ENCODE measurements at regions not wholly inside any gene's neighbourhood (a gene's known extent, or its start where the extent isn't known, plus 50 kb on each side); places are given as distances from the start of the nearest gene placed in this dataset.
A peak's percentile ranks its signal among the peaks of the same experiment; 100 is the strongest.

- TF ChIP-seq CTCF (IDR thresholded peaks at IDR 0.05): peak; percentile 44 to 64 (median 53)
- no peak for TF ChIP-seq POLR2A (IDR thresholded peaks at IDR 0.05)
Observed at GRCh38 chr9:90142580-90142979, 500.0 kb downstream of the DIRAS2 start.

All from testis (tissue), 2 donors.